ENCODE measurements at regions not wholly inside any gene's neighbourhood (a gene's known extent, or its start where the extent isn't known, plus 50 kb on each side); places are given as distances from the start of the nearest gene placed in this dataset.
"Not testable (repeated sequence)": the region's sequence is repeated elsewhere in the genome, so short reads cannot be mapped to it uniquely, and the experiment has no call there.

DNA sequence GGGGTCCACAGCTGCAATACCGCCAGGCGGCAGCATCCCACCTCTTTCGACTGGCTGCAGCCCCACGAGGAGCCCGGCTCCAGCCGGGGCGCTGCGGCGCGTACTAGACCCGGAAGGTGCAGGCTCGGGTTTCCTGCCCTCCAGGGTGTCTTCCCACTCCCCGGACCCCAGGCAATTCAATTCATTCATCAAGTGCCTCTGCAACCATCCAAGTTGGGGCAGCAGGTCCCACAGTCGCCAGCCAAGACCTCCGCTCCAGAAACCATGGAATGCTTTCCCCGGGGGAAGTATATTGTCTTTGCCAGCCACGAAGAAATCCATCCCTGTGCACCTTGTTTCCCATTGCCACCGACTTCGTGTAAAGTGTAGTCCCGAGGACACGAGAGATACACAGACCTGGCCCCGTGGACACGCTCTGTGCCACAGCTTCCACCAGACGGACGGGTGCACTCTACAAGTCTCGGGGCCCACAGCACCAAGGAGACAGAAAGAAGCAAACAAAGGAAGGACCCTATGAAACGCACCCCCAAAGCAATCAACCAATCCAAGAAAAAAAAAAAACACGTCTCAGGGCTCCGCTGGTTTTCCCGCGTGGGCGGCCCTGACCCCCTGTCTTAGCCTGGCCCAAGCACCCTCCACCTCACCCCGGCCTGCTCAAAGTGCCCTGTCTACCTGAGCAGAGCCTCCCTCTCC is 3930.2 kb upstream of the OR11H1 start:
- TF ChIP-seq NR2C2 (CRISPR knock-in tag; IDR thresholded peaks at IDR 0.05); NR2C2 (tag; IDR thresholded peaks at IDR 0.05); GATA2 (CRISPR knock-in tag; IDR thresholded peaks at IDR 0.05): not testable (repeated sequence)

Measured in K562 (cell line).